MM.1S (cell line): ENCODE measurements at regions not wholly inside any gene's neighbourhood (a gene's known extent, or its start where the extent isn't known, plus 50 kb on each side); places are given as distances from the start of the nearest gene placed in this dataset.

ENCODE experiments used
- CTCF ChIP-seq: fragments of 300-600 bp; sonication (generic); IDR thresholded peaks from 2 replicates; pipeline ENCODE4 v1.5.1; 2016; ENCODE audit warnings: antibody characterized with exemption, low read length, mixed read lengths
- EZH2phosphoT487 ChIP-seq: fragments of 300-600 bp; sonication (generic); IDR thresholded peaks from 2 replicates; pipeline ENCODE4 v1.6.1; 2018; ENCODE audit warnings: antibody characterized with exemption, low read length

DNA sequence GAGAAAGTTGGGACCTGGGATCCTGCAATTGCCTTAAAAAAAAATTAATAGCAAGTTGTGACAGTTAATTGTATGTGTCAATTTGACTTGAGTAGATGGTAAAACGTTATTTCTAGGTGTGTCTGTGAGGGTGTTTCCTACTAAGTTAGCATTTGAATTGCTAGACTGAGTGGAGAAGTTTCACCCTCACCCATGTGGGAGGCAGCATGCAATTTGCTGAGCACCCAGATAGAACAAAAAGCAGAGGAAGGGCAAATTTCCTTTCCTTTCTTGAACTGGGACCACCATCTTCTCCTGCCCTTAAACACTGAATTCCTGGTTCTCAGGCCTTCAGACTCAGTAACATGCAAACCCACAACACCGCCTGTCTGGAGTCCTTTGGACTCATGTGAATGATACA is 455.7 kb downstream of the GALR1 start:
- TF ChIP-seq EZH2phosphoT487 (no peak), CTCF (no peak)
